ENCODE measurements at regions not wholly inside any gene's neighbourhood (a gene's known extent, or its start where the extent isn't known, plus 50 kb on each side); places are given as distances from the start of the nearest gene placed in this dataset.

GRCh38 chr6:112927641-112928320, 580.7 kb downstream of the RFPL4B start:
- TF ChIP-seq, protein P1, sequence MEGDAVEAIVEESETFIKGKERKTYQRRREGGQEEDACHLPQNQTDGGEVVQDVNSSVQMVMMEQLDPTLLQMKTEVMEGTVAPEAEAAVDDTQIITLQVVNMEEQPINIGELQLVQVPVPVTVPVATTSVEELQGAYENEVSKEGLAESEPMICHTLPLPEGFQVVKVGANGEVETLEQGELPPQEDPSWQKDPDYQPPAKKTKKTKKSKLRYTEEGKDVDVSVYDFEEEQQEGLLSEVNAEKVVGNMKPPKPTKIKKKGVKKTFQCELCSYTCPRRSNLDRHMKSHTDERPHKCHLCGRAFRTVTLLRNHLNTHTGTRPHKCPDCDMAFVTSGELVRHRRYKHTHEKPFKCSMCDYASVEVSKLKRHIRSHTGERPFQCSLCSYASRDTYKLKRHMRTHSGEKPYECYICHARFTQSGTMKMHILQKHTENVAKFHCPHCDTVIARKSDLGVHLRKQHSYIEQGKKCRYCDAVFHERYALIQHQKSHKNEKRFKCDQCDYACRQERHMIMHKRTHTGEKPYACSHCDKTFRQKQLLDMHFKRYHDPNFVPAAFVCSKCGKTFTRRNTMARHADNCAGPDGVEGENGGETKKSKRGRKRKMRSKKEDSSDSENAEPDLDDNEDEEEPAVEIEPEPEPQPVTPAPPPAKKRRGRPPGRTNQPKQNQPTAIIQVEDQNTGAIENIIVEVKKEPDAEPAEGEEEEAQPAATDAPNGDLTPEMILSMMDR (IDR thresholded peaks at IDR 0.05) = no peak
- TF ChIP-seq POLR2A (IDR thresholded peaks at IDR 0.05) = no peak
